ENCODE measurements at regions not wholly inside any gene's neighbourhood (a gene's known extent, or its start where the extent isn't known, plus 50 kb on each side); places are given as distances from the start of the nearest gene placed in this dataset.

DNA sequence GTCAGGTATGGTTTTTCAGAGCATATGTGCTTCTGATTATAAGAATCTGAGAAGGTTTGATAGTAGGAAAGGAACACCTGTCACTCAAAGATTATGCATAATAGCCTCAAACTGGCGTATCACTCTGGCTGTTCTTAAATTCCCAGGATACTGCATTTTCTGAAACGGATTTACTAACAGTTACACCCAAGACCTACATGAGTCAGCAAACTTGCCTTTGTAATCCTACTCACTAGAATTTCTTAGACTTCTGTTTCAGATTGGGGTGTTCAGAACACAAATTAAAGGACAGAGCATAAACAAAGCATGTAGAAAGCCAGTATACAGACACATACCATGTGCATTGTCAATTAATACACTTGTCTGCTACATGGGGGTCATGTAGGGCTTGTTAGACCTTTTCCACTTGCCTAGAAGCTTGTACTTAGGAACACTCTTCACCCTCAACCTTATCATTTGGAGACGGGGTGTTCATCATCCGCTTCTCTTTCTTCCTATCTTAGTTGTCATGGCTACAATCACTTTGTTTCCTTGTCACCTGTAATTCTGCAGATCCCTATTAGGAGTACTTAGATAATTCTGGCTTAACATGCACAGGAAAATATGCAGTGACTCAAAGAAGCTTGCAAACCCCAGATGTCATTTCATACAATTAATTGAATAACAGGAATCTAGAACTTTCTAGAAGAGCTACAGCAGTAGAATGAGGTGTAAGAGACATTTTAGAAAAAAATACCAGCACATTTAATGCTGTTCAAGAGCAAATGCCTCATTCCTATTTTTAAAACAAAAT, 593.0 kb upstream of the TENM3 start (continued):
- TF ChIP-seq, protein P1, sequence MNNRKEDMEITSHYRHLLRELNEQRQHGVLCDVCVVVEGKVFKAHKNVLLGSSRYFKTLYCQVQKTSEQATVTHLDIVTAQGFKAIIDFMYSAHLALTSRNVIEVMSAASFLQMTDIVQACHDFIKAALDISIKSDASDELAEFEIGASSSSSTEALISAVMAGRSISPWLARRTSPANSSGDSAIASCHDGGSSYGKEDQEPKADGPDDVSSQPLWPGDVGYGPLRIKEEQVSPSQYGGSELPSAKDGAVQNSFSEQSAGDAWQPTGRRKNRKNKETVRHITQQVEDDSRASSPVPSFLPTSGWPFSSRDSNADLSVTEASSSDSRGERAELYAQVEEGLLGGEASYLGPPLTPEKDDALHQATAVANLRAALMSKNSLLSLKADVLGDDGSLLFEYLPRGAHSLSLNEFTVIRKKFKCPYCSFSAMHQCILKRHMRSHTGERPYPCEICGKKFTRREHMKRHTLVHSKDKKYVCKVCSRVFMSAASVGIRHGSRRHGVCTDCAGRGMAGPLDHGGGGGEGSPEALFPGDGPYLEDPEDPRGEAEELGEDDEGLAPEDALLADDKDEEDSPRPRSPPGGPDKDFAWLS (CRISPR knock-in tag; IDR thresholded peaks at IDR 0.05; ENCODE audit: borderline replicate concordance) = no peak
- TF ChIP-seq MYNN (CRISPR knock-in tag; IDR thresholded peaks at IDR 0.05; ENCODE audit: low read depth) (no peak), MIXL1 (CRISPR knock-in tag; IDR thresholded peaks at IDR 0.05) (no peak), ATF1 (CRISPR knock-in tag; IDR thresholded peaks at IDR 0.05) (no peak), HNRNPH1 (optimal IDR thresholded peaks at IDR 0.05; ENCODE audit: low read depth, low read length) (no peak), RBM39 (IDR thresholded peaks at IDR 0.05; ENCODE audit: low read depth, low read length, poor library complexity, severe bottlenecking) (no peak), HOXD1 (CRISPR knock-in tag; IDR thresholded peaks at IDR 0.05) (no peak), CENPT (CRISPR knock-in tag; IDR thresholded peaks at IDR 0.05; ENCODE audit: low read depth) (no peak), ETV5 (CRISPR knock-in tag; IDR thresholded peaks at IDR 0.05; ENCODE audit: borderline replicate concordance) (no peak), KDM3A (CRISPR knock-in tag; IDR thresholded peaks at IDR 0.05; ENCODE audit: low read depth) (no peak)
- TF ChIP-seq, protein P2, sequence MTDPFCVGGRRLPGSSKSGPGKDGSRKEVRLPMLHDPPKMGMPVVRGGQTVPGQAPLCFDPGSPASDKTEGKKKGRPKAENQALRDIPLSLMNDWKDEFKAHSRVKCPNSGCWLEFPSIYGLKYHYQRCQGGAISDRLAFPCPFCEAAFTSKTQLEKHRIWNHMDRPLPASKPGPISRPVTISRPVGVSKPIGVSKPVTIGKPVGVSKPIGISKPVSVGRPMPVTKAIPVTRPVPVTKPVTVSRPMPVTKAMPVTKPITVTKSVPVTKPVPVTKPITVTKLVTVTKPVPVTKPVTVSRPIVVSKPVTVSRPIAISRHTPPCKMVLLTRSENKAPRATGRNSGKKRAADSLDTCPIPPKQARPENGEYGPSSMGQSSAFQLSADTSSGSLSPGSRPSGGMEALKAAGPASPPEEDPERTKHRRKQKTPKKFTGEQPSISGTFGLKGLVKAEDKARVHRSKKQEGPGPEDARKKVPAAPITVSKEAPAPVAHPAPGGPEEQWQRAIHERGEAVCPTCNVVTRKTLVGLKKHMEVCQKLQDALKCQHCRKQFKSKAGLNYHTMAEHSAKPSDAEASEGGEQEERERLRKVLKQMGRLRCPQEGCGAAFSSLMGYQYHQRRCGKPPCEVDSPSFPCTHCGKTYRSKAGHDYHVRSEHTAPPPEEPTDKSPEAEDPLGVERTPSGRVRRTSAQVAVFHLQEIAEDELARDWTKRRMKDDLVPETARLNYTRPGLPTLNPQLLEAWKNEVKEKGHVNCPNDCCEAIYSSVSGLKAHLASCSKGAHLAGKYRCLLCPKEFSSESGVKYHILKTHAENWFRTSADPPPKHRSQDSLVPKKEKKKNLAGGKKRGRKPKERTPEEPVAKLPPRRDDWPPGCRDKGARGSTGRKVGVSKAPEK (CRISPR knock-in tag; IDR thresholded peaks at IDR 0.05; ENCODE audit: borderline replicate concordance) = no peak
- TF ChIP-seq, protein P3, sequence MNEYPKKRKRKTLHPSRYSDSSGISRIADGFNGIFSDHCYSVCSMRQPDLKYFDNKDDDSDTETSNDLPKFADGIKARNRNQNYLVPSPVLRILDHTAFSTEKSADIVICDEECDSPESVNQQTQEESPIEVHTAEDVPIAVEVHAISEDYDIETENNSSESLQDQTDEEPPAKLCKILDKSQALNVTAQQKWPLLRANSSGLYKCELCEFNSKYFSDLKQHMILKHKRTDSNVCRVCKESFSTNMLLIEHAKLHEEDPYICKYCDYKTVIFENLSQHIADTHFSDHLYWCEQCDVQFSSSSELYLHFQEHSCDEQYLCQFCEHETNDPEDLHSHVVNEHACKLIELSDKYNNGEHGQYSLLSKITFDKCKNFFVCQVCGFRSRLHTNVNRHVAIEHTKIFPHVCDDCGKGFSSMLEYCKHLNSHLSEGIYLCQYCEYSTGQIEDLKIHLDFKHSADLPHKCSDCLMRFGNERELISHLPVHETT (CRISPR knock-in tag; conservative IDR thresholded peaks at IDR 0.05) = no peak

Measured in HepG2 (cell line).